GM13976 (cell line): ENCODE measurements at regions not wholly inside any gene's neighbourhood (a gene's known extent, or its start where the extent isn't known, plus 50 kb on each side); places are given as distances from the start of the nearest gene placed in this dataset.

Source experiments
- DNase-seq: peaks from one replicate; pipeline ENCODE4 v3.0.0; 2012; ENCODE audit warnings: low spot score
- in situ Hi-C: fragments of 300-500 bp; cut with MboI; formaldehyde crosslinking; loops from one replicate; pipeline ENCODE4 v1.12.0; 2022; ENCODE audit warnings: low sequenced_read_pairs, mixed read lengths, inconsistent platforms; ENCODE audit not compliant: unreplicated experiment
- TF ChIP-seq, protein P1 (sequence below): IDR thresholded peaks from 2 replicates; pipeline ENCODE4 v1.5.1; 2012; ENCODE audit warnings: borderline replicate concordance, mild to moderate bottlenecking; ENCODE audit not compliant: insufficient read depth; ENCODE audit errors: extremely low read depth, missing control alignments, control extremely low read depth

DNA sequence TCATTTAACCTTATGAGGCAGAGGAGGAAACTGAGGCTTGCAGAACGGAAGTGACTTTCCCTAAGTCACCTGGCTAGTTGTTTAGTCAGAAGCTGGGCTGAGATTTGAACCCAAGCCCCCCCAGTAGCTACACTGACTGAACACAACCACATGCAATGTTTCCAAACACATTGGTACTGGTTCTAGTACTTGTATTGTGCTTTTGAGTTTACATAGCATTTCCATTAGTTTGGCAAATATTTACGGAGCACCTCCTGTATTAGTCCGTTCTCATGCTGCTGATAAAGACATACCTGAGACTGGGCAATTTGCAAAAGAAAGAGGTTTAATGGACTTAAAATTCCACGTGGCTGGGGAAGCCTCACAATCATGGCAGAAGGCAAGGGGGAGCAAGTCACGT is 56.3 kb upstream of the ITGA11 start:
- in situ Hi-C loops = no loop called here
- TF ChIP-seq, protein P1, sequence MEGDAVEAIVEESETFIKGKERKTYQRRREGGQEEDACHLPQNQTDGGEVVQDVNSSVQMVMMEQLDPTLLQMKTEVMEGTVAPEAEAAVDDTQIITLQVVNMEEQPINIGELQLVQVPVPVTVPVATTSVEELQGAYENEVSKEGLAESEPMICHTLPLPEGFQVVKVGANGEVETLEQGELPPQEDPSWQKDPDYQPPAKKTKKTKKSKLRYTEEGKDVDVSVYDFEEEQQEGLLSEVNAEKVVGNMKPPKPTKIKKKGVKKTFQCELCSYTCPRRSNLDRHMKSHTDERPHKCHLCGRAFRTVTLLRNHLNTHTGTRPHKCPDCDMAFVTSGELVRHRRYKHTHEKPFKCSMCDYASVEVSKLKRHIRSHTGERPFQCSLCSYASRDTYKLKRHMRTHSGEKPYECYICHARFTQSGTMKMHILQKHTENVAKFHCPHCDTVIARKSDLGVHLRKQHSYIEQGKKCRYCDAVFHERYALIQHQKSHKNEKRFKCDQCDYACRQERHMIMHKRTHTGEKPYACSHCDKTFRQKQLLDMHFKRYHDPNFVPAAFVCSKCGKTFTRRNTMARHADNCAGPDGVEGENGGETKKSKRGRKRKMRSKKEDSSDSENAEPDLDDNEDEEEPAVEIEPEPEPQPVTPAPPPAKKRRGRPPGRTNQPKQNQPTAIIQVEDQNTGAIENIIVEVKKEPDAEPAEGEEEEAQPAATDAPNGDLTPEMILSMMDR = no peak
- DNase-seq = no peak

DNA sequence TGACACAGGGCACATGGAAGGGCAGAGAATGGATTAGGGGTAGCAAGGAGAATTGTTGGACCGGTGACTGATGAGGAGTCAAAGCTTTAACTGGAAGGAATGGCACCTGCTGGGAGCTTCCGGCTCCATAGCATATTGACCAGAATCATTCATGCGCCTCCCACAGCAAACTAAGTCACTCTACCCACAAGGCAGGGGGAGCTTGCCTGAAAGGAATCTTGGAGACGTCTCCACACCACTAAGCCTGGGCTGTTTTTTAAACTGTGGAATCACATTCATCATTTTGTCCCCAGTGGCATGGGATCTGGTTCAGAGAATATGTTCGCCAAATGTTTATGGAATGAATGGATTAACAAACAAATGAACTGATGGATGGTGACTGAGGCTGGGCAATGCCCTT is 57.0 kb upstream of the ITGA11 start:
- DNase-seq = no peak
- in situ Hi-C loops = no loop called here
- TF ChIP-seq, protein P1 = no peak

DNA sequence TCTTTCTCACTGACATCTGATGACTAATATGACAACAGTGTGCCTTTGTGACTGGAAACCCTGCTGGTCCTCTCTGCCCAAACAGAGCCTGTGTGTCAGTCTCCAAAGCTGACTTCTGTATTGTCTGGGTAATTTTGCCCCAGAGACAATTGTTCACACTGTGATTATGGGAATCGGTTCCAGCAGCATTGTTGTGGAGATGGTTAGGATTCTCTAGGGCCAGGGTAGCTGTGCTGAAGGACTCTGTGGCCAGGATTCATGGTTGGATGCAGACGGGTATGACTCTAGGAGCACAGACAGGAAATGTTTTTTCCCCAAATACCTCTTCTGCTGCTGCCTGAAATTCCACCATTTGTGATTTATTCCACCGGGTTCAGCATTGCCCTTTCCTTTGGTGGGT is 57.5 kb upstream of the ITGA11 start:
- no peak for DNase-seq
- in situ Hi-C loops = no loop called here
- TF ChIP-seq, protein P1 = no peak

DNA sequence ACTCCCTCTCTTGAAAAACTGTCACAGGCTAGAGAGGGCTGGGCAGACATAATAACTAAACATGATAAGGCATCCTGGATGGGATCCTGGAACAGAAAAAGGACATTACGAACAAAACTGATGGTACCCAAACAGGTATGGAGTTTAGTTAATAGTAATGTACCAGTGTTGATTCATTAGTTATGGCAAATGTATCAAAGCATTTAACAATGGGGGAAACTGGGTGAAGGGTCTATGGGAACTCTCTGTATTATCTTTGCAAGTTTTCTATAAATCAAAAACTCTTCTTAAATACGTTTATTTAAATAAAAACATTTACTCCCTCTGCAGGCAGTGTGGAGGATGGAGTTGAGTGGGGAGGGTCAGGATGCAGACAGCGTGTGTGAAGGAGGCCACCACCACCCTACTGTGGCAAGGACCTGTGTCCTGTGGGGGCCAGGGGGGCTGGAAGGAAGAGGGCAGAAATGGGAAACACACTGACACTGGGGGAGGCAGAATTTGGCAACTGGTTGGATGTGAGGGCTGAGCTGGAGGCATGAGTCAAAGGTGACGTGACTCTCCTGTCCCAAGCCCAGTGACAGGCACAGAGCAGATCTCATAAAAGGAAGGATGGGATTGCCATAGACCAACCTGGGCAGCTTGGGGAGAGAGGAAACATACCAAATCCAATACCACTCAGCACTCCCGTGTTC is 59.6 kb upstream of the ITGA11 start:
- TF ChIP-seq, protein P1 = no peak
- DNase-seq = no peak
- in situ Hi-C loops = no loop called here

DNA sequence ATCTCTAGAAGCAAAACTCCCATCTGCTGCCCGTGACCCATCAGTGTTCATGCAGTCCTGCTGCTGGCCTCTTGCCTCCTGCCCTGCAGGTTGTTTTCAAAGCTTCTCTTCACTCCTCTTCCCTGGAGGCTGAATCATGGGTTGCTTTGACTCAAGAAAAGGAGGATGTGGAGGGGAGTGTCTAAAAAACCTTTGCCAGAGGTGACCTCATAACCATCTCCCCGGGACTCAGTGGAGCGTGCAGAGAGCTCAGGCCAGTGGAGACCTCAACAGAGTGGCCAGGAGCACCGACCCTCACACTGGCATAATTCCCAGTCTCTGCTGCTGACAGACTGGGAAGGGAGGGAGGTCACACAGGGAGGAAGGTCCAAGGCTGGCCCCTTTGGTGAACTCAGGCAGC is 60.9 kb upstream of the ITGA11 start:
- DNase-seq = no peak
- in situ Hi-C loops = no loop called here
- TF ChIP-seq, protein P1 = no peak

DNA sequence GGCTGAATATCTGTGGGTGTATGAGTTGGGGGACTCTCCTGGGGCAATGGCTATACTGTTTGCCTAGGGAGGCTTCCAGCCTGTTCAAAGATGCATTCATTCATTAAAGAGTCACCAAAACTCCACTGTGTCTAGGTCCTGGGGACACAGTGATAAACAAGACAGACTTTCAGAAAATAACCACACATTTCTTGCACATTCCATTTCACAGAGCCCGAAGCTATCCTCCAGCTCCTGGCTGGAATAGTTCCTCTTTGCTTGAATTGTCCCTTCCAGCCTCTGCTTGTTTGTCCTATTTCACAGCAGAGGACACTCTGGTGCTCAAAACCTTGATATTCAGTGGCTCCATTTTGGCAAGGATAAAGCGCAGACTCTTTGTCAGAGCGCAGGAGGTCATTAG is 61.7 kb upstream of the ITGA11 start:
- TF ChIP-seq, protein P1 = no peak
- no peak for DNase-seq
- in situ Hi-C loops = no loop called here
